DOHH2 (cell line): ENCODE measurements at regions not wholly inside any gene's neighbourhood (a gene's known extent, or its start where the extent isn't known, plus 50 kb on each side); places are given as distances from the start of the nearest gene placed in this dataset.
"Not testable (repeated sequence)": the region's sequence is repeated elsewhere in the genome, so short reads cannot be mapped to it uniquely, and the experiment has no call there.

Experiments
- H3F3A ChIP-seq: fragments of 200-600 bp; sonication (generic), shearing (Covaris generic); 2 replicates; pipeline ENCODE4 v1.6.0; 2016; ENCODE audit warnings: antibody characterized with exemption, mild to moderate bottlenecking; ENCODE audit not compliant: control insufficient read depth, insufficient read depth
- H3K27ac ChIP-seq: fragments of 200-600 bp; sonication (generic); 2 replicates; pipeline ENCODE4 v1.5.1; 2014; ENCODE audit warnings: low read depth, mild to moderate bottlenecking, low read length, moderate library complexity
- H3K27me3 ChIP-seq: fragments of 200-600 bp; sonication (generic); 2 replicates; pipeline ENCODE4 v1.6.1; 2014; ENCODE audit warnings: mild to moderate bottlenecking, low read length, mixed read lengths; ENCODE audit not compliant: control insufficient read depth
- H3K36me3 ChIP-seq: fragments of 200-600 bp; sonication (generic); 2 replicates; pipeline ENCODE4 v1.6.1; 2014; ENCODE audit warnings: mild to moderate bottlenecking, low read length, moderate library complexity, mixed read lengths; ENCODE audit not compliant: control insufficient read depth
- H3K4me1 ChIP-seq: fragments of 200-600 bp; sonication (generic); 2 replicates; pipeline ENCODE4 v1.6.1; 2014; ENCODE audit warnings: mild to moderate bottlenecking, low read length, mixed read lengths; ENCODE audit not compliant: control insufficient read depth
- H3K4me2 ChIP-seq: fragments of 200-600 bp; sonication (generic); 2 replicates; pipeline ENCODE4 v1.6.0; 2014; ENCODE audit warnings: mild to moderate bottlenecking, low read length, moderate library complexity
- H3K4me3 ChIP-seq: fragments of 200-600 bp; sonication (generic); 2 replicates; pipeline ENCODE4 v1.5.1; 2014; ENCODE audit warnings: mild to moderate bottlenecking, low read length, mixed read lengths
- H3K79me2 ChIP-seq: fragments of 200-600 bp; sonication (generic); 2 replicates; pipeline ENCODE4 v1.6.1; 2014; ENCODE audit warnings: mild to moderate bottlenecking, low read length, mixed read lengths; ENCODE audit not compliant: control insufficient read depth
- H3K9me2 ChIP-seq: fragments of 200-600 bp; sonication (generic); replicated peaks from 2 replicates; pipeline ENCODE4 v1.6.1; 2014; ENCODE audit warnings: mild to moderate bottlenecking, low read length, mixed read lengths; ENCODE audit not compliant: control insufficient read depth
- H3K9me3 ChIP-seq: fragments of 200-600 bp; sonication (generic); 2 replicates; pipeline ENCODE4 v1.6.1; 2014; ENCODE audit warnings: antibody characterized with exemption, low read length, mixed read lengths; ENCODE audit not compliant: control insufficient read depth, insufficient read depth
- H4K20me1 ChIP-seq: fragments of 200-600 bp; sonication (generic); 2 replicates; pipeline ENCODE4 v1.6.0; 2014; ENCODE audit warnings: low read depth, mild to moderate bottlenecking, antibody characterized with exemption, low read length, moderate library complexity; ENCODE audit not compliant: control insufficient read depth, insufficient read depth

GRCh38 chr3:198173080-198173479 is 213.1 kb downstream of the LMLN start:
- not testable (repeated sequence) for H3K4me3 ChIP-seq, H4K20me1 ChIP-seq, H3K27ac ChIP-seq, H3F3A ChIP-seq, H3K4me1 ChIP-seq, H3K27me3 ChIP-seq, H3K9me3 ChIP-seq, H3K4me2 ChIP-seq, H3K9me2 ChIP-seq, H3K36me3 ChIP-seq, H3K79me2 ChIP-seq

GRCh38 chr3:198173929-198174574 is 214.0 kb downstream of the LMLN start:
- not testable (repeated sequence) for H4K20me1 ChIP-seq, H3K4me2 ChIP-seq, H3K9me2 ChIP-seq, H3F3A ChIP-seq, H3K79me2 ChIP-seq, H3K4me3 ChIP-seq, H3K27me3 ChIP-seq, H3K9me3 ChIP-seq, H3K27ac ChIP-seq, H3K4me1 ChIP-seq, H3K36me3 ChIP-seq
